Posterior vena cava (tissue), 2 donors: ENCODE measurements at regions not wholly inside any gene's neighbourhood (a gene's known extent, or its start where the extent isn't known, plus 50 kb on each side); places are given as distances from the start of the nearest gene placed in this dataset.
"Not testable (repeated sequence)": the region's sequence is repeated elsewhere in the genome, so short reads cannot be mapped to it uniquely, and the experiment has no call there.

Source experiments
- DNase-seq: peaks from one replicate; pipeline ENCODE4 v3.0.0-alpha.2; 2020; ENCODE audit warnings: low spot score
- intact Hi-C, 2 donors: fragments of 100-400 bp; cut with DNase I; formaldehyde crosslinking; loops; one replicate each; pipeline versions ENCODE4 v1.14.1 to v1.14.2; 2022 to 2023
- donor health status: DM: yes; HTN: yes; CAD: no.
- donor health status: DM: yes; HTN: yes; CAD: no.

GRCh38 chrX:120726294-120726693 lies 96.4 kb upstream of the C1GALT1C1 start:
- intact Hi-C loops = no loop called here
- DNase-seq = no peak

GRCh38 chrX:120725874-120726273 lies 96.0 kb upstream of the C1GALT1C1 start:
- no peak for DNase-seq
- intact Hi-C loops = no loop called here

GRCh38 chrX:120719622-120720021 lies 89.8 kb upstream of the C1GALT1C1 start:
- DNase-seq = no peak
- intact Hi-C loops = no loop called here

GRCh38 chrX:120718969-120719368 lies 89.1 kb upstream of the C1GALT1C1 start:
- intact Hi-C loops = no loop called here
- no peak for DNase-seq

GRCh38 chrX:120702337-120702736 lies 72.5 kb upstream of the C1GALT1C1 start:
- DNase-seq, intact Hi-C loops: not testable (repeated sequence)

GRCh38 chrX:120697053-120697452 lies 67.2 kb upstream of the C1GALT1C1 start:
- DNase-seq = no peak

GRCh38 chrX:120692319-120692718 lies 62.5 kb upstream of the C1GALT1C1 start:
- intact Hi-C loops = no loop called here
- DNase-seq = no peak

More at GRCh38 chrX:120697053-120697452, 67.2 kb upstream of the C1GALT1C1 start:
- intact Hi-C loops = no loop called here

GRCh38 chrX:120690941-120691340 lies 61.1 kb upstream of the C1GALT1C1 start:
- intact Hi-C loops = no loop called here
- no peak for DNase-seq

GRCh38 chrX:120690344-120690743 lies 60.5 kb upstream of the C1GALT1C1 start:
- DNase-seq = no peak

GRCh38 chrX:120680090-120680489 lies 50.2 kb upstream of the C1GALT1C1 start:
- DNase-seq = no peak
- intact Hi-C loops = no loop called here

More at GRCh38 chrX:120690344-120690743, 60.5 kb upstream of the C1GALT1C1 start:
- intact Hi-C loops = no loop called here
